Globus pallidus (tissue), 1 donor: ENCODE measurements at regions not wholly inside any gene's neighbourhood (a gene's known extent, or its start where the extent isn't known, plus 50 kb on each side); places are given as distances from the start of the nearest gene placed in this dataset.

Experiments
- DNase-seq: peaks from one replicate; pipeline ENCODE4 v3.0.0-alpha.2; 2015; ENCODE audit warnings: low spot score

DNA sequence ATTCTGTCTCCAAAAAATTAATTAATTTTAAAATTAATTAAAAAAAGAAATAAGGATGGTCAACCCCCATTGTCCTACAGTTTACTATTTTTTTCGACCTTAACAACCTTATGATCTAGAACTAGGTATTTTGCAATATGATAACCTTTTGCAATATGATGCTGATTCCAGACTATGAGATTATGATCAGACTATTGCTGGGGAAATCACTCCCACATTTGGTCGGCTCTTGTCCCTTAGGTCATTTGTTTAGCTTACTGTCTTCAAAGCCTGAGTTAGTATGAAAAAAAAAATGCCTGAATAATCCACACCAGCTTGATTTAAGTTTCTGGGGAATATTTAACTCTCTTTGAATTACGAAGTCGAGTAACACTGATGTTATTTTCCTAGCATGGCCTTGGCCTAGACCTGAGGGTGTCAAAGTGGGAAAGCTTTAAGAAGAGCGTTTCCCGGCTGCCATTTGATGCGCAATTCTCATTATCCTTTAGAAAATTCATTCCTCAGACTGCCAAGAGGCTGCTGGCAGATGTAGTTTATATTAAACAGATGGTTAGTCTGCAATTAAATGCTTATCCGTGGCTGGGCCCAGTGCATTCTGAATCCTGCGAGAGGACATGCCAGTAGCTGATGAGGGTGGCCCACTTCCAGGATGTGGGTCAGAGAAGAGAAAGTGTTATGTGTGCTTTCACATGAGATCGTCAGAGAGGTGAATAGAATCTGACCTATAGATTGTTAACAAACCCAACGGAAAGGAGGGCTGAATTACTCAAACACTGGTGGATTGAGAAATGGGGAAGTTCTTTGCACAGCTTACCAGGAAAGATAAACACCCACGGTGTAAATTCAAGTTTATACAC, 496.0 kb upstream of the THBS1 start:
- DNase-seq: no peak

DNA sequence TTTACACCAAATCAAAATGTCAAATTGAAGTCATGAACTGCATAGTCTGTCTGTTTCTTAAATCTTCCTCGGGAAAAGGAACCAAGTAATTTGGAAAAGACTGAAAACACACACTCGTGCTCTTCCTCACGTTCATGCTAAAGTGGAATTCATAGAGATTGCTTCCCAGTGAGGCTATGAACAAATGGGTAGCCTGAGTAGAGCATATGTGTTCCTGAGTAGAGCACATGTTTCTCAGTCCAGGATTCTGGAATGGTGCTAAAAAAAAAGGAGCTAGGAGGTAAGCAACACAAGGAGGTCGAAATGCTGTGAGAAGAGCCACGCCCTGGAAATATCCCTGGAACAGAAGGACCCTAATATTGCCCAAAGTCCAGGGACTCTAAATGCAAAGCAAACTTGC, 494.2 kb upstream of the THBS1 start:
- DNase-seq: no peak

DNA sequence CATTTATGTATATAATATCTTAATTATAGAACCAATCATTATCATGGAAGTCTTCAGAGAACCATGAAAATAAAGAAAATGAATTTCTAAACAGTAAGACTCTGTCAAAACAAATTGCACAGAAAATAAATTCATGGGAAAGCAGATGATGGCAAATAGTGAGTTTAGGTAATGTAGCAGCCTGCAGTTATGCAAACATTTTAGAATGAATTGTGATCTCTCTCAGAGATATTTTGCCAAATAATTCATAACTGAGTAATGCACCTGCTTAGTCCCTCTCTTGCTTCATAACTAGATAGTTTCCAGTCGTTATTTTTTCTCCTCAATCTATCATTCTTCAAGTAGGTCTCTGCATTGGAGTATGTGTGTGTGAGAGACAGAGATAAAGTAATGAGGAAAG, 492.7 kb upstream of the THBS1 start:
- DNase-seq: no peak

DNA sequence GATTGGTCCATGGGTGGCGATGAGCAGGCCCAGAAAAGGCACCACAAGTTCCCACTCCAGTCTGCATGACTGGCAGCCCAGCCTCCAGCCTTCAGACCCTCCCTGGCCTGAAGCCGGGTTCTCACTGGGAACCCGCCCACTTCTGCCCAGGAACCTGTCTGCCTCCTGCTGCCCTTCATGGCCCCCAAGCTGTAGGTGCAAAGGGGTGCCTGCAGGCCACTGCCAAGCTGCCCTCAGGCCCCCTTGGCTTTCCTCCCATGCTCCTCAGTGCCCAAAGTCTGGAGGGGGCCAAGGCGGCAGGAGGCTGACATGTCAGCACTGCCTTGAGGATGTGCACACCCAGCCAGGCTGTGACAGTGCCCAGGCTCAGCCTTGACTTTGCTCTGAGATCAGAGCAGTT, 488.5 kb upstream of the THBS1 start:
- no peak for DNase-seq

DNA sequence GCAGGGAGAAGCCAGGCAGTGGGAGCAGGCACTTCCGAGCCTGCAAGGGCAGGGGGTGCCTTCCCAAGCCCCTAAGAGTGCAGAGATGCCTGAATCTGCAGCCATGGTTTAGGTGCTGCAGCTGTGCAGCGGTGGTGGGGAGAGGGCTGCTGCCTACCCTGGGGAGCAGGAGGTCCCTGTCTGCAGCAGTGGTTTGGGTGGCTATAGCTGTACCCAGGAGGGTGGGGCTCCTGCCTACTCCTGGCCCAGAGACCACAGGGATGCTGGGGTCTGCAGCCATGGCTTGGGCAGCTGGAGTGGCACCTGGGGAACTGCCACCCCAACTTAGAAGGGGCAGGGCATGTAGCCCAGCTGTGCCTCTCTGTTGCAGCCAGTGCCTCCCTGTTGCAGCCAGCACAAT, 488.1 kb upstream of the THBS1 start:
- DNase-seq: no peak

DNA sequence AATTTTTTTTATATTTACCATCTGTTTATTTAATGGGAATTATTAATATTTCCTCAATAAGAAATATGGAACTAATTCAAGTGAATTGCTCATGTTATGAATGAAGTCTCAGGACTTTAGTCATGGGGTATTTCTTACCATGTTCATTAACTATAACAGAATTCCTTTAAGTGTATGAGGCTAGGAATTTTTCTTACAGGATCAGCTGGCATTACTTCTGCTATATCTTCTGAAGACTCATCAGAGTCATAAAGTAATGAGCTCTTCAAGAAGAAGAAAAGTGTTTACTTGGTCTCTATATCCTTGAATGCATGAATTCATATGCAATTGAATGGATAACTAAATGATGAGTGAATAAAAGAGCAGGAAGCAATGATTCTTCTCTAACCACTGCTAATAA, 486.8 kb upstream of the THBS1 start:
- DNase-seq: no peak

DNA sequence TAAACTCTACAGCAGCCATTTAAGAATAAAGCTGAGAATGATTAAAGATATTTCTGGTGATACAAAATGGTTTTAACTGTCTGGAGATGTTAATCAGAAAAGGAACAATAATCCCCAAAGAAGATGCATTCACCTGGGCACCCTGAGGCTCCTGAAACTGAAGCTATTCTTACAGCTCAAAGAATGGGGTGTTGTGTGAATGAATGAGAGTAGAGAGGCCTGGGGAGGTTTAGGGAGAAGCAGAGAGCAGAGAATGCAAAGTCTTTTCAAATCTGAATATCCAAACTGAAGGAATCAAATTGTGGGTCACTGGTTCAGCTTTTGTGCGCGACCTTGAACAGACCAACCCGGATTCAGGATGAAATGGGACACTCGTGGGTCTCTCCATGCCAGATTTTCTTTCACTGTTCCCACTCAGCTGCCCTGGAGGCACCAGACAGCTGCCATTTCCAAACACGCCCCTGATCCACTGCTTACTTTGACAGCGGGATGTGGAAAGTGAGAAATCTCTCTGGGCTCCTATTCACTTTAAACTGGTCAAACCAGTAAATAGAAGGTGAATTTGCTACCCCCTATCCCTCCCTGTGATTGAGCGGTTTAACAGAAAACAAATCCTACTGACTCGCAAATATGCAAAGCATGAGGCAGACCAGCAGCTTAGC, 485.5 kb upstream of the THBS1 start:
- DNase-seq: no peak

DNA sequence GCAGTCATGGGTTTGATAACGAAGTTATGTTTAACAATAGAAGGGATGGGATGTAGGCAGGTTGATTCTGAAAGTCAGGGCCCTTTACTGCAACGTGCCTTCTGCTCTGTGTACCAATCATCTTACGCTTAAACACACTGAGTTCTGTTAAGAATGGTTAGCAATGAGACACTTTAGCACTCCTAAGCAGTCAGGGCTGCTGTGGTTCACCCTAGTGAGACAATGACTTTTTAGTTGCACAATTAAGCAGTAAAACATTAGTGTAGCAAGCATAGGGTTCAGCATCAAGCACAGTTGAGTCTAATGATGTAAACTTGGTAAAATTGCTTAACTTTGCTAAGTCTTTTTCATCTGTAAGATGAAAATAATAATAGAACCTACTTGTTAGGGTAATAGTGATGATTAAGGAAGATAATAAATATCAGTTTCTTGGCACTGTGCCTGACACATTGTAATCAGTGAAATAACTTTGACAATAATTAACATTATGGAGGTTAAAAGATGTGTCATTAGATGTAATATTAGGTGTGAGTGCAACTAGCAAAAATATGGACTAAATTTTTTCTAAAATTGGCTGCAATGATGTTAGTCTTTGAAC, 484.2 kb upstream of the THBS1 start:
- no peak for DNase-seq

DNA sequence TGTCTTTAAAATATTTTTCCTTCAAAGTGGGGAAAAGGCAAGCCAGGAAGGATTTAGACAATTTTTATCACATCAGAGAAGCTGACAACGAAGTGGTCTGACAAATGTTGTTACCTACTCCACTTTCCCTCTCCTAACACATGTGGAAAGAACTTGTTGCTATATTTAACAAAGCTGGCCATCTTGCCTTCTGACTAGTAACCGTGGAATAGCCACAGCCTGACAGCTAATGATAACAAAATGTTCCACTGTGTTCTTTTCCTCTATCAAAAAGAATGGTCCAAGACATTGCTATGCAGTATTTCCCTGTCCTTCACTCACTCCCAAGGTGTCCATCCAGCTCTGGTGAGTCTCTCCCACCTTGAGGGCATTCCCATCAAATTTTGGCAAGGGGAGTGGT, 481.4 kb upstream of the THBS1 start:
- DNase-seq: no peak

DNA sequence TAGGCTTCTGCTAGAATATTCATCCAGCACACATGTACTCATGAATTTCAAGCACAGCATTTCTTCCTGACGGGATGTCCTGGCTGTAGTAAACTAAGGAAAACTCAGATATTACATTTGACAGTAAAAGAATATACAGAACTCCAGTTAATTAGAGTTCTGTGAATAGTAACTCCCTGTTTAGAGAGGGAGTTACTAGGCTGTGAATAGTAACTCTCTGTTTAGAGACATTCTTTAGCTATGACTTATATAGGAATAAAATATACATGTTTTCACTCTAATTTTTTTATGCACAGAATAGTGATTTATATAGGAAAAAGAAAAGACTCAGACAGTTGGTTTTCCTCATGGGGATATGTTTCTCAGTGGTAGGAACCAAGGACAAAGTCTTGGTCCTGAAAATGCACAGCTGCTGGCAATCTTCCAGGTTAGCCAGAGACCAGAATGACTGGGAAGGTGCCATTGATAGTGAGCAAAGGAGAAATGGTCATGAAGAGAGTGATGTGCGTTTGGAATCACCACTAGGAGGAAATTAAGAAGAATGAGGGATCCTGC, 480.7 kb upstream of the THBS1 start:
- no peak for DNase-seq

DNA sequence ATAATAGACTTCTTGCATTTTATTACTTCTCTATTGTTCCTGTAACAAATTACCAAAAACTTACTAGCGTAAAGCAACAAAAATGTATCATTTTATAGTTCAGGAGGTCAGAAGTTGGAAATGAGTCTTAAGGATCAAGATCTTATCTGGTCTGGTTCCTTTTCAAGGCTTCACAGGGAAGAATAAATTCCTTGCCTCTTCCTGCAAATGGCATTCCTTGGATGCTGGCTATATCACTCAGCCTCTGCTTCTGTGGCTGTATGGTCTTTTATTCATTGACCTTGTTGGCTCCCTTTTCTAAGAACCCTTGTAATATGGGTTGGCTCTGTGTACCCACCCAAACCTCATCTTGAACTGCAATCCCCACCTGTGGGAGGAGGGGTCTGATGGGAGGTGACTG, 478.4 kb upstream of the THBS1 start:
- DNase-seq: no peak

DNA sequence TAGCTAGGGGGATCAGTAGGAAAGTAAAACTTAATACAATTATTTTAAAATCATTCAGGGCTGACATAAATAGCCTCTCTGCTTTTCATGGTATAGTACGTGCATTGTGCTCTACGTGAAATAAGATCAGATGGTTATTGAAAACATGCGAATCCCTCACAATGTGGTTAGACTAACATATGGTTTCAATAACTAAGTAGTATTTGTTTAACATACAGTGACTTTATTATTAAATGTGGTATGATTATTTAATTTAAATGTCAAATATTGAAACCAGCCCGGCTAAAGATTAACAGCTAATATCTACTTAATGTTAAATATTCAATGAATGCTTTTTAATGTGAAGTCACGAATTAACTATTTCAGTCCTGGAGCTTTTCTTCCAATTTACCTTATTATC, 473.9 kb upstream of the THBS1 start:
- DNase-seq: no peak

DNA sequence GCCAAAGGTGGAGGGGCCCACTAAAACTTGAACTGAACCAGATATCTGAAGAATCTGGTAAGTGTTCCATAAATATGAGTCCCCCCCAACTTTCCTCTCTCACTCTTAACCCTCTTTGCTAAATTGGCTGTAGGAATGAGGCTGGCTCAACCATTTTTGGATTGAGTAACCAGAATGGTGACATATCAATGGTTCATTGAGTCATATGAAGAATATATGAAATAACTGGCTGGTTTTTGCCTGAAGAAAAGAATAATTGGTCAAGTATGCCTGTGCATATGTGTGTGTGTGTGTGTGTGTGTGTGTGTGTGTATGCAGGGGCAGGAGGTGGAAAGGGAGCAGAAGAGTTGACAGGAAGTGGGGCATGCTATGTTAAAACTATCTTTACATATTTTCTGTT, 472.9 kb upstream of the THBS1 start:
- no peak for DNase-seq

DNA sequence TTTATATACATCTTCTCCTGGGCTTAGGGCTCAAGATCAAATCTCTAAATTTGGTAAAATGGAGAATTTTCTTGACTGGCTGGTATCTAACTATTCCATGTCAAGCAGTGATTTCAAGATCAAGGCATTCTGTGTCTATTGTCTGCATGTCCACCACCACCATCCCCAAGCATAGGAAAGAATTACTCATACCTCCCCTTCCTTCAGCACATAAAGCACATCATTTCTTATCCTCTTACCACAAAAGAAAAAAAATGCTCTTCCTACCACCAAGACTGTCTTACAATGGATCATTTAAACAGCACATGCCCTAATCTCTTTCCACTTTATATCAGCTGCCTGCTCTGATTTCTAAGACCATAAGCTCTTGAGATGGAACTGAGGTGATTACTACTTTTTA, 470.5 kb upstream of the THBS1 start:
- DNase-seq: no peak

DNA sequence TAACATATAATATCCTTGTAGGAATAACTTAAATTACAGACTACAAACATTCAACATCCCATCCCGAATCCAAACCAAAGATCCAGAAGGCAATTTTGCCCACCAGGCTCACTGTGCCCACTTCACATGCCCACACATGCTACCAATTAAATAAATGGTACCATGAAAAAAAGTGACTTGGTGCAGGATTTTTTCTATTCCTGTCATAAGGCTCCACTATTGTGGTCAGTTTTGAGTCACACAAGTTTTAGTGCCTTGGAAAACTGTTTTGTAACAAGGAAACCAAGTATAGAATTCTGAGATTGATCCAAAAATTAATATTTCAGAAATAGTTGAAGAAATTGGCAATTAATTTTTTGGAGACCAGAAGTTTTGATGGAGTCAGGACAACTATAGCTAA, 470.1 kb upstream of the THBS1 start:
- DNase-seq: no peak

DNA sequence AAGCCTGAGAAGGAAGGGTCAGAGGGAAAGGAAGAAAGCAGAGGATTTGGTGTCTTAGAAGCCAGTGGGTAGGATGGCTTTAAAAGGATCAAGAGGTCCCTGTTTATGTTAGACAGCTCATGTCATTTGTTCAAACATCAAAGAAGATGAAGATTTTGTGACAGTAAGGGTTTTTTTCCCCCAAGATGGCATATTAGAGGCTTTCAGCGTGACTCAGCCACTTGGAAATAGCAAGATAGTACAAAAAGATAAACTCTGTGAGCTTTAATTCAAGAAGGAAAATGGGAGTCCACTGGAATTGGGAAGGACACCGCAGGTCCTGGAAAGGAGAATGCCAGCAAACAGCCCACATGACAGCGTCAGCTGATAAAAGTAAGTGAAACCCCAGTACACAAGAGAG, 467.1 kb upstream of the THBS1 start:
- DNase-seq: no peak

DNA sequence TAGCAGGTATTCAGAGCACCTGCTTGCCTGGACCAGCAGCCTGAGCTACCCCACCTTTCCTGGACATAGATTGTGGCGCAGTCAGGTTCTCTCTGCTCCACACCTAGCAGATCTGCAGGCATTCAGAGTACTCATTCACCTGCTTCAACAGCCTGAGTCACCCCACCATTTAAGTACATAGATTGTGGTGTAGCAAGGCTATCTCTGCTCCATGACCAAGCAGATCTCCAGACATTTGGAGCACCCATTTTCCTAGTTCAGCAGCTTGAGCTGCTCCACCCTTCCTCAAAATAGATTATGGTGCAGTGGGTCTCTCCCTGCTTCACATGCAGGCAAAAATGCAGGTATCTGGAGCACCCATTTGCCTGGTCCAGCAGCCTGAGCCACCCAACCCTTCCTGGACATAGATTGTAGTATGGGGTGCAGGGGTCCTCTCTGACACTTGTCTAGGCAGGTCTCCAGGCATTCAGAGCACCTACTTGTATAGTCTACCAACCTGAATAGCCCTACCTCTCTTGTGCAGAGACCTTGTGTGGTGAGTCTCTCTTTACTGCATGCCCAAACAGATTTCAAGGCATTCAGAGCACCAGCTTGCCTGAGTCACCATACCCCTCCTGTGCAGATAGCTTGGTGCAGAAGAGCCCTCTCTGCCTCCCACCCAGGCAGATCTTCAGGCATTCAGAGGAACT, 466.0 kb upstream of the THBS1 start:
- DNase-seq: no peak

DNA sequence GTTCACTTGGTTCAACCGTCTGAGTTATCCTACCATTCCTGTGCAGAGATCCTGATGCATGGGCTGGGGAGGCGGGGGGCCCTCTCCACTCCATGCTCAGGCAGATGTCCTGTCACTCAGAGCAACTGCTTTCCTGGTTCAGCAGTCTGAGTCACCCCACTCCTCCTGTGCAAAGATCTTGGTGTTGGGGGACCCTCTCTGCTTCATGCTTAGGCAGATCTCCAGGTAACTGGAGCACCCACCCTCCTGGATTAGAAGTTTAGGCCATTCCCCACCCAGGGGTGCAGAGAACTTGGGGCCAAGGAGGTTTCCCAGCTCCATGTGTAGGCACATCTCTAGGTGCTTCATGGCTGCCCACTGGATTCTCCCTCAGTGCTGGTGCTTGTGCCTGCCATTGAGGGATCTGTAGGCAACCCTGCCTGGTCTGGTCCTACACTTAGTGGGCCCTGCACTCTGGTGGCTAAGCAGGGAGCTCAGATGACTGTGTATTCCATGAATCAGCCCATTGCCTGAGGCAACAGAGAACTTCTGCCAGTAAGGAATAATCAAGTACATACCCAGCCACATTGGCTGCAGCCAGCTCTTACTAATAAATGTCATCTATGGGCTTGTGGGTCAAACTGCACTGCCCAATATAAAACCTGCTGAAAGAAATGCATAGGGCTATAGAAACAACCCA, 465.4 kb upstream of the THBS1 start:
- DNase-seq: no peak

DNA sequence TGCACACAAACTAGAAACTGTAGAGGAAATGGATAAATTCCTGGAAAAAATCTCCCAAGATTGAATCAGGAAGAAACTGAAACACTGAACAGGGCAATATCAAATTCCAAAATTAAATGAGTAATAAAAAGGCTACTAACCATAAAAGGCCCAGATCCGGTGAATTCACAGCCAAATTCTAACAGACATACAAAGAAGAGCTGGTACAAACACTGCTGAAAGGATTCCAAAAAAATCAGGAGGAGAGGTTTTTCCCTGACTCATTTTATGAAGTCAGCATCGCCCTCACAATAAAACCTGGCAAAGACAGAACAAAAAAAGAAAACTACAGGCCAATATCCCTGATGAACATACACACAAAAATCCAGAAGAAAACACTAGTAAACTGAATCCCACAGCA, 462.4 kb upstream of the THBS1 start:
- no peak for DNase-seq

DNA sequence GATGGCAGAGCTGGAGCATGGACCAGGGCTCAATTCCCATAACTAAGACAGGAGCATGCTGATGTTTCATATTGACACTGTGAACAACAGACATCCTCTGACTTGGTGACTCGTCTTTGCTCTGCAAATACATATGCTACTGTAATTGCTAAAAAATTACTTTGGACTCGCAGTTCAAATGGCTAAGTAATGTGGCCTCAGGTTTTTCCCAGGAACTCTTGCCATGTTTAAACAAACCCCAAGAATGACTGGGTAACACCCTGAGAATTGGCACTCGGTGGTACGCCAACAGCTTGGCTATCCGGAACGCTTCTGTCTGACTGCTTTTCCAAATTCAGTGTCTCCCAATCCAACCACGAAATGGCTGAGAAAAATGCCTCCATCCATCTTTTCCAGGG, 456.7 kb upstream of the THBS1 start:
- no peak for DNase-seq

DNA sequence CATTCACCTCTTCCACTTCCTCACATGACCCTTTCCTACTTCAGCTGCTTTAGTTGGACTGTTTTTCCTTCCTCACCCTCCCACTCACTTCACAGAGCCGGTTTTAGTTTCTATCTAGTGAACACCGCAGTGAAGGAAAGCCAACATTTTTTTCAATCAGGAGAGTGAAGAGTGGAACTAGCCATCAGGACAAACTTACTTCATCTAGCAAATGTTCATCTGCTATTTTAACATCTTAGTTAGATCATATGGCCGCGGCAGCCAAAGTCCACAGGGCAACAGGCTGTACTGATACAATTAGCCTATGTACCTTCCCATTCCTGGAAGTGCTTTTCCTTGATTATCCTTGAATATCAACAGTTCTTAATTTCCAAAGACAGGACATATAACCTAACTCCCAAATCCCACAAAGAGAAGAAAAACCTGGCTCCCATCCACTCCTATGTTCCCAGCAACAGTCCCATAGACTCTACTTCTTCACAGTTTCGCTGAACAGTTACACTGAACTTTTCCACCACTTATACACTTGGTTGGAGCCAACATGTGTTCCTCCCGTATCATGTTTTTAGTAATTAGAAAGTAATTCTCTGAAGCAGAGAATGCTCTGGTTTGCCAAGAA, 456.2 kb upstream of the THBS1 start:
- no peak for DNase-seq

DNA sequence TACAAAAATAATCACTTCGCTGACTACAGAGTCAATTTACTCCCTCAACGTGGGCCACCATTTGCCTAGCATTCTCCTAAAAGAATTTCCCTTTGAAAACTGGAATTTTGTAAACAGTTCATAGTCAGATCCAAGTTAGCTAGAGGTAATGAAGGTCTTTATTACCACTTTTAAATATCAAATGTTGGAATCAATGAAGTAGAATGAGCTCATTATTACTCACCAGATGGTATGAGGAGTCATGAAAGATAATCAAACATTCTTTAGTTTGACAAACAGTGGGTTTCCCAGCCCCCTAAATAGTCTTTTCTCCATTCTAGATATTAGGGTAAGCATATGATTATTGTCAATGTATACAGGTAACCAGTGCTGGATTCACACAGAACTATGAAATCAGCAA, 455.7 kb upstream of the THBS1 start:
- DNase-seq: no peak
